Sigmoid colon (tissue), 6 donors: ENCODE measurements at regions not wholly inside any gene's neighbourhood (a gene's known extent, or its start where the extent isn't known, plus 50 kb on each side); places are given as distances from the start of the nearest gene placed in this dataset.

Experiments used
- DNase-seq: peaks from one replicate; pipeline ENCODE4 v3.0.0-alpha.2; 2019
- H3K27ac ChIP-seq, 4 donors: fragments of 200-600 bp; sonication (generic); one replicate each; pipeline ENCODE4 v1.5.1; 2016 to 2019; ENCODE audit warnings: mild to moderate bottlenecking in 1 of 4
- H3K27me3 ChIP-seq, 3 donors: fragments of 200-600 bp; sonication (generic); one replicate each; pipeline ENCODE4 v1.5.1; 2019; ENCODE audit warnings: mild to moderate bottlenecking in 1 of 3
- H3K36me3 ChIP-seq, 4 donors: fragments of 200-600 bp; sonication (generic); one replicate each; pipeline ENCODE4 v1.5.1; 2016 to 2019
- H3K4me1 ChIP-seq, 4 donors: fragments of 200-600 bp; sonication (generic); one replicate each; pipeline ENCODE4 v1.5.1; 2017 to 2019
- H3K4me3 ChIP-seq, 4 donors: fragments of 200-600 bp; sonication (generic); one replicate each; pipeline ENCODE4 v1.5.1; 2017 to 2019; ENCODE audit warnings: mild to moderate bottlenecking in 2 of 4, moderate library complexity in 1 of 4
- H3K9me3 ChIP-seq, 4 donors: fragments of 200-600 bp in 3 of 4; sonication (generic) in 3 of 4; one replicate each; pipeline versions ENCODE4 v1.5.1 to v1.6.1; 2013 to 2019
- CTCF ChIP-seq, 4 experiments: fragments of 450-650 bp in 3 of 4; fragments of 200-600 bp in 1 of 4; IDR thresholded peaks; one replicate each; pipeline ENCODE4 v1.5.1; 2016 to 2019; ENCODE audit warnings: antibody characterized with exemption in 4 of 4, mild to moderate bottlenecking in 3 of 4, moderate library complexity in 2 of 4
- EP300 ChIP-seq, 4 donors: sonication (generic); formaldehyde crosslinking; IDR thresholded peaks; one replicate each; pipeline ENCODE4 v1.6.1; 2017; ENCODE audit warnings: antibody characterized with exemption in 4 of 4
- POLR2A ChIP-seq, 2 donors: fragments of 450-650 bp; IDR thresholded peaks; one replicate each; pipeline ENCODE4 v1.6.1; 2016; ENCODE audit warnings: antibody characterized with exemption in 2 of 2, mild to moderate bottlenecking in 2 of 2, moderate library complexity in 2 of 2
- POLR2AphosphoS5 ChIP-seq, 4 donors: sonication (generic); formaldehyde crosslinking; IDR thresholded peaks; one replicate each; pipeline ENCODE4 v1.6.1; 2017; ENCODE audit warnings: antibody characterized with exemption in 4 of 4
- whole genome bisulfite sequencing, 2 donors: extraction: QIAGEN DNeasy Blood & Tissue Kit; methylation state at CpG; one replicate each; pipeline ENCODE4 v1.1.7; 2013; 5-methylcytosine and 5-hydroxymethylcytosine counted together
- intact Hi-C: fragments of 100-400 bp; cut with DNase I; formaldehyde crosslinking; loops from one replicate; pipeline ENCODE4 v1.15.1; 2023
- donor health status: healthy with polysubstance abuse.
- donor health status: healthy.

GRCh38 chr18:75958683-75959082 is 531.2 kb upstream of the SMIM21 start:
- Histone ChIP-seq H3K27me3 (no peaks in the 10 kb centered on the region), H3K4me3 (no peak overlapping the region), H3K36me3 (no peaks in the 10 kb centered on the region), H3K4me1 (no peaks in the 10 kb centered on the region), H3K27ac (no peak overlapping the region), H3K9me3 (peaks cover 0 to 4% (median 0%) of the 10 kb centered on the region in 4 donors)
- no peak for TF ChIP-seq CTCF (IDR thresholded peaks at IDR 0.05)
- no peak for TF ChIP-seq POLR2A (IDR thresholded peaks at IDR 0.05)
- TF ChIP-seq EP300 (IDR thresholded peaks at IDR 0.05) = no peak
- no peak for TF ChIP-seq POLR2AphosphoS5 (IDR thresholded peaks at IDR 0.05)
- no peak for DNase-seq
- intact Hi-C loops = no loop called here
- 86 to 91% methylated on average over 1 of the region's 1 CpG for whole genome bisulfite sequencing, 2 donors

DNA sequence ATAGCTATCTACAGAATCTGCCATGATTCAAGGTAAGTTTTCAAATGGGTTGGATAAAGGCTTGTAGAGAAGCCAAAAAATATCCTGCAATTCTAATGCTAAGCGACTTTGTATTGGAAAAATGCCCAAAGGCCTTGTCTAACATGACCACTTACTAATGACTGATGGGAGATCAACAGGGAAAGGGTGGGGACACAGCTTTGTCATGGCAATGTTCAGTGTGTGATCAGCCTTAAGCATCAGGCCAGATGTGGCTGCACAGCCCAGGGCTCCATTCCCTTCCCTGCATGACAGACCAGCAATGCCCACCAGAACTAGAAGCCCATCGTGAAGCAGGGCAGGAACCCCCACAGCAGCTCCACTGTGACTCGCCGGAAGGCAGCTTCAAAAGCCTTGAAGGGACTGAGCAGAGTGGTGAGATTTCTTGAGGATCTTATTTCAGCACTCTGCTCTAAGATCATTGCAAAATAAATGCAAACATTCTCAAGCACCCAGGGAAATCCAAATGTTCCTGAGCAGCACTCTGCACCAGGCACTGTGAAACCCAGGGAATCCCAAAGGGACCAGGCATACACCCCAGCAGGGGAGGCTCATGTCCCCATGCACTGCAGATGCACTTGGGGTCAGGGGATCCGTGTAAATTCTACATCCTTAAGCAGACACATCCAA is 517.9 kb upstream of the SMIM21 start:
- TF ChIP-seq POLR2AphosphoS5 (IDR thresholded peaks at IDR 0.05) = no peak
- no peaks in the 10 kb centered on the region for H3K4me1 ChIP-seq
- intact Hi-C loops = no loop called here
- no peak for DNase-seq
- no peaks in the 10 kb centered on the region for H3K27me3 ChIP-seq
- H3K36me3 ChIP-seq = no peaks in the 10 kb centered on the region
- no peak overlapping the region for H3K4me3 ChIP-seq
- peaks cover 0 to 7% (median 2%) of the 10 kb centered on the region in 4 donors for H3K9me3 ChIP-seq
- 83 to 87% methylated on average over 5 of the region's 5 CpGs for WGBS, 2 donors
- no peak overlapping the region for H3K27ac ChIP-seq

GRCh38 chr18:75937306-75937705 is 509.8 kb upstream of the SMIM21 start:
- H3K4me1 ChIP-seq = no peaks in the 10 kb centered on the region
- no peaks in the 10 kb centered on the region for H3K9me3 ChIP-seq
- no peaks in the 10 kb centered on the region for H3K36me3 ChIP-seq
- no peak for DNase-seq
- intact Hi-C loops = no loop called here
- WGBS, 2 donors = 19 to 22% methylated on average over 2 of the region's 2 CpGs
- H3K27me3 ChIP-seq = no peaks in the 10 kb centered on the region
- H3K27ac ChIP-seq = no peak overlapping the region
- TF ChIP-seq POLR2A (IDR thresholded peaks at IDR 0.05) (no peak), POLR2AphosphoS5 (IDR thresholded peaks at IDR 0.05) (no peak), EP300 (IDR thresholded peaks at IDR 0.05) (no peak), CTCF (IDR thresholded peaks at IDR 0.05) (no peak)
- no peak overlapping the region for H3K4me3 ChIP-seq

DNA sequence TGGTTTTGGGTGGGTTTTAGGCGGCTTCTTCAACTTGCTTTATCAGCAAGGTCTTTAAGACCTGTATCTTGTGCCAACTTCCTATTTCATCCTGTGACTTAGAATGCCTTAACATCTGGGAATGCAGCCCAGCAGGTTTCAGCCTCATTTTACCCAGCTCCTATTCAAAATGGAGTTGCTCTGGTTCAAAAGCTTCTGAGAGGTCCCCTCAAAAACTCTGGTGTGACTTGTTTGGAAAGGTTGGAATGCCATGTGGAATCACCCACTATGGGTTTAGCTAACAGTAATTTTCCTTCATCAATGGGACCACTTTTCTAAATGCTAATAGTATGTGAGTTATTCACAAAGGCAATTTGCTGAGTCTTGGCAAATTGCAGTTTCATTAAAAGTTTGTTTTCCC is 509.4 kb upstream of the SMIM21 start:
- no peaks in the 10 kb centered on the region for H3K36me3 ChIP-seq
- H3K9me3 ChIP-seq = no peaks in the 10 kb centered on the region
- WGBS, 2 donors = 89 to 95% methylated on average over 1 of the region's 1 CpG
- H3K27me3 ChIP-seq = no peaks in the 10 kb centered on the region
- H3K4me1 ChIP-seq = no peaks in the 10 kb centered on the region
- no peak for TF ChIP-seq POLR2AphosphoS5 (IDR thresholded peaks at IDR 0.05)
- TF ChIP-seq CTCF (IDR thresholded peaks at IDR 0.05) = no peak
- TF ChIP-seq EP300 (IDR thresholded peaks at IDR 0.05) = no peak
- H3K27ac ChIP-seq = no peak overlapping the region
- DNase-seq = no peak
- intact Hi-C loops = no loop called here
- no peak overlapping the region for H3K4me3 ChIP-seq

- intact Hi-C loops = no loop called here
- no peaks in the 10 kb centered on the region for H3K4me1 ChIP-seq
- H3K27ac ChIP-seq = no peak overlapping the region
- no peaks in the 10 kb centered on the region for H3K36me3 ChIP-seq
- no peaks in the 10 kb centered on the region for H3K9me3 ChIP-seq
- no peak for DNase-seq
- H3K27me3 ChIP-seq = no peaks in the 10 kb centered on the region
- WGBS, 2 donors = 74 to 77% methylated on average over 2 of the region's 2 CpGs
- no peak overlapping the region for H3K4me3 ChIP-seq
- TF ChIP-seq POLR2AphosphoS5 (IDR thresholded peaks at IDR 0.05) (no peak), CTCF (IDR thresholded peaks at IDR 0.05) (no peak), POLR2A (IDR thresholded peaks at IDR 0.05) (no peak), EP300 (IDR thresholded peaks at IDR 0.05) (no peak)
Observed at GRCh38 chr18:75931079-75931478, 503.6 kb upstream of the SMIM21 start.
